Activated CD4-positive, CD25-positive, alpha-beta regulatory T cell (primary cell): ENCODE measurements at regions not wholly inside any gene's neighbourhood (a gene's known extent, or its start where the extent isn't known, plus 50 kb on each side); places are given as distances from the start of the nearest gene placed in this dataset.

Experiments
- DNase-seq, 4 experiments: peaks; one replicate each; lab custom pipeline; 2025; lab: John Stamatoyannopoulos, UW

DNA sequence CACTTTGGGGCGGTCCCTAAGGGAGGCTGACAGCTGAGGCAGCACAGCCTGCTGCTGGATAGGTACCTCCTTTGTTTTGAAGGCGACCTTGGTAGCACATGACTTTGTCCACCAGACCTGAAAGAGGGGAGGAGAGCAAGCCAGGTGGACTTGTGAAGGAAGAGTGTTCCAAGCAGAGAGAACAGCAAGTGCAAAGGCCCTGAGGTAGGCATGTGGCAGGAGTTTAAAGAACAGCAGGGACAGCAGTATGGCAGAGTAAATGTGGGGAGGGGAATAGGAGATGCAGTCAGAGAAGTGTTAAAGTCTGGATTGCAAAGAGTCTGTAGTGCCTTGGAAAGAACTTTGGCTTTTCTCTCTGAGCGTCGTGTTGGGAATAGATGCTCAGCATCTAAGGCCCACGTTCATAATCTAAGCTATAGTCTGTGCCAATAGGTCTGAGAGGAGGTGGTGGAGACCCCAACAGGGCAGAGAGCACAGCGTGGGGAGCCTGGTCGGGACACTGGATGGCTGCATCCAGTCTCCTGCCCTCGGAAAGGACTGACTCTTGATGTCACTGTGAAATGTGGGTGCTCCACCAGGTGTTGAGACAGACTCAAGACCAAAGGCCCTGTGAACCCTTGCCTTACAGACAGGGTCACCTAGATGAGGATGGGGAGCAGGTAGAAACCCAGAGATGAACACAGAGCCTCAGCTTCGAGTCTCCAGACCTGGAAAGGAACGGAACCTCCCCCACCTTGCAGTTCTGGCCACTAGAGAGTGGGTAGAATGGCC, 242.1 kb upstream of the PWP1 start:
- DNase-seq, result no peak

DNA sequence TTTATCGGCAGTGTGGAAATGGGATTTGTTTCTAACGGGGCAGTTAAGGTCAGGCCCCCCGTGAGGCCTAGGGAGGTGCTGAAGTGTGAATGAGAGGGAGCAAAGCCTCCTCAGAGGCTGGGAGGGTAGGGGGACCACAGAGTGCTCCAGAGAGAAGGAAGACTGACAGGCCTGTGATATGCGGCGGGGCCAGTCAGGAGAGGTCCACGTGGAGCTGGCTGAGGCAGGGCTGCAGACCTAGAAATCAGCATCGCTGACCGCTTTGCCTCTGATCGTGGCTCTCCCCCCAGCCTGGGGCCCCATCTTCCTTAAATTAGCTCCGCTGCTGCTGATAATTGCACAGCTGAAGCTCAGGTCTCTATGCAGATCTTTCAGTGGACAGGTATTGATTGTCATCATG, 240.8 kb upstream of the PWP1 start:
- no peak for DNase-seq

DNA sequence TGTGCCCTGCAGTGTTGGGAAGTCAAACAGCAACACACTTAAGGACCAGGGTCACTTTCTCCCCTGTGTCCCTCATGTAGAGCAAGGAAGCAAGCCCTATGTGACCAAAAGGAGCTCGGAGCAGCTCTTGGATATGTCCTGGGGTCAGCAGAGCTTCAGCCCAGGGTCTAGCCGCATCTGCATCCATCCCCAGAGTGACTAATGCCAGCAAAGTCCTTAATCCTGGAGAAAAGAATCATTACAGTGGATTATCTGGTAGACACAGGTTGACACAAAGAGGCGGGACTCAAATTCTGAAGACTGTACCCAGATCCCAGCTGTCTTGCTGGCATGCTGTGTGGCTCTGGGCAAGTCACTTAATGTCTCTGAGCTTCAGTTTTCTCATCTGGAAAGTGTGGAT, 239.1 kb upstream of the PWP1 start:
- no peak for DNase-seq

DNA sequence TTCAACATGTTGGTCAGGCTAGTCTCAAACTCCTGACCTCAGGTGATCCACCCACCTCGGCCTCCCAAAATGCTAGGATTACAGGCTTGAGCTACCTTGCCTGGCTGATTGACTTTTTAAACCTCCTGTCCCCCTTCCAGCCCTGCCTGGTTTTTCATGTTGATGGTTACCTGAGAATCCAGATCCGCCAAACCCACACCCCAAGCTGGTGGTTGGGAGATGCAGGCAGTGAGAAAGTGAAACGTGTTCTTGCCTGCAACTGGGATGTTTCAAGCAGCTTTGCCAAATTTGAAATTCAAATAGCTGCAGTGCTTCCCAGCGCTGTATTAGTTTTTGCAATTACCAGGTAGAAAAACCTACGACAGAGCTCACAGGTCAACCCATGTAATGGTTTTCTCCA, 238.3 kb upstream of the PWP1 start:
- DNase-seq, result no peak

DNA sequence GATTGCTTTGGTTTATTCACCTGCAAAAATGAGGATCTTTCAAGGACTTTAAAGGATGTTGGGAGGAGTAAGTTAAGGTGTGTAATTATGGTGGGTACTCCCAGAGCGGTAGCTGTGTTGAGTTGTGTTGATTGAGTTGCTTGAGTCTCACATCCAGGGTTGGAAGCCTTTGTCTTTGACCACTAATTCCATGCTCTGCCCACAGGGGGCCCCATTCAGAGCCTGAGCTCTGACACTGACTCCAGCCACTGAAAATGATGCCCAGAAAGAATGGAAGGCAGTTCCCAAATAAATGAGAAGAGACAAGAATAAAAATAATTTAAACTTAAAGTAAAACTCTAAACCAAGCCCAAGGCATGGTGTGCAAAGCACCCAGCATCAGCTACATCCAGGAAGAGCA, 237.4 kb upstream of the PWP1 start:
- no peak for DNase-seq

DNA sequence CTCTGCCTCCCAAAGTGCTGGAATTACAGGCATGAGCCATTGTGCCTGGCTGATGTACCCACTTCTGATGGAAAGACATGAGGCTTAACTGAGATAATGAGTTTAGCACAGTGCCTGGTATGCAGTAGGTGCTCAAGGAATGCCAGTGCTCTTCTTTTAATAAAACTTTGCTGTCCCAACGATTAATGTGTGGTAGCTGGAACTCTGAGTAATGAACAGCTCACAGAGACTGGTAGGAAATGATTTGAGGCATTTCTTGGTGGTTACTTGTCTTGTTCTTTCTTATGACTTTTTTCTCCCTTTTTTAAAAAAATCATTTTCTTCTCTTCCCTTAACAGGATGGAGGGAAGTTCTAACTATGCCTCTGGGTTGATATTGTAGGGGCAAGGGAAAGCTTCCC, 235.7 kb upstream of the PWP1 start:
- no peak for DNase-seq

DNA sequence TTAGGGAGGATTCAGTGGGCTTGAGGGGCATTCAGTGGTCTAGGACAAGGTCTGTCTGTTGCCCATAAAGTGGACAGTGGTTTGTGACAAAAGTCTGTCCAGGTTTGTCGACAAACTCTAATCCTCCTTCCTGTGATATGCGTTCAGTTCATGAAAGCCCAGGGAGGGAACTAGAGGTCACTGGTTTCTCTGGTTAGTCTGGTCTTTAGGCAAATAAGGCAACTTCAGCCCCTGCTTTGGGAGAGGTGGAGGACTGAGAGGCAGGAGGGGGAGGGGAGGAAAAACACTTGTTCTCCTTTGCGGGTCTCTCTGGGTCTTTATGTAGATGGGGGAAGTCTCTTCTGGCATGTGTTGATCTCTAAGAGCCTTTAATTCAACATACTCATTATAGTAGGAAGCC, 235.1 kb upstream of the PWP1 start:
- DNase-seq, result no peak

DNA sequence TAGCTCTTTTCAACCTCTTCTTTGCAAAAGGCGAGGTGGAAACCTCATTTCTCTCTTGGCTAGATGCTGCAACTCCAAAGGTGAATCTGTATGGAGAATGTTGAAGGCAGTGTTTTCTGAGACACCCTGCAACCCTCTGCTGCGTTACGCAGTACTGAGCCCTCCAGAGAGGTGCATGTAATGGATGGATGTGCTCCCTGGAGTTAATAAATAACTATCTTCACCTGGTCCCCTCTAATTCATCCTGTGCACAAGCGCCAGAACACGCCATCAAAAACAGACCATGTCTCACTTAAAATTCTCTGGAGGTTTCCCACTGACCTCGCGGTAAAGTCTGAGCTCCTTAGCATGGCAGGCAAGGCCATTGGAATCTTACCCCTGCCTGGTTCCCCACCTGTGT, 234.4 kb upstream of the PWP1 start:
- DNase-seq, result no peak

DNA sequence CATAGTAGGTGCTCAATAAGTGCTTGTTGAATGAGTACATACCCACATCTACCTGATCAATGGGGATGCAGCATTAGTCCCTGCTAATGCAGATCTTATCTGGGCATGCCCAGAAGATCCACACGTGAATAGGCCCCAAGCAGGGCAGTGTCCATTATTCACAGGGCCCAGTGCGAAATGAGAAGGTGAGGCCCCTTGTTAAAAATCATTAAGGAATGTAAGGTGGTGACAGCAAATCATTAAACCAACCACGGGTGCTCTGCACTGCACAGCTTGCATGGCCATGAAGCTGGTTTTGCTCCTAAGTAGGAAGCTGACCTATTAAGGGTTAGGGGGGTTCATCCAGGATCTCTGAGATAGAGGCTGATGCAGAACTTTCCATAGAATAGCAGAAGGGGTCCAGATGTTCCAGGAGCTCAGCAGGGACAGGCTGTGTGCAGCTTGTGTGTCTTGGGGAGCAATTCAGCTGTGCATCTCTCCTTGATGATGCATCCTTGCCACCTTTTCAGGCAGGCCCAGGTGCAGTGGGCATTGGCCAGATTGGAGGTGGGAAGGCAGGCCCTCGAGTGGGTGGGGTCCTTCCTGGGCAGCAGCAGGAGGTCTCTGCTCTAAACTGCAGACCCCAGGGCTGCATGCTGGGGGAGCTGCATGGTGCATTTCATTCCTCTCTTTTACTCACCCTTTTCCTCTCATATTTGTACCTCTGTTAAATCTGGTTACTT, 231.3 kb upstream of the PWP1 start:
- no peak for DNase-seq

DNA sequence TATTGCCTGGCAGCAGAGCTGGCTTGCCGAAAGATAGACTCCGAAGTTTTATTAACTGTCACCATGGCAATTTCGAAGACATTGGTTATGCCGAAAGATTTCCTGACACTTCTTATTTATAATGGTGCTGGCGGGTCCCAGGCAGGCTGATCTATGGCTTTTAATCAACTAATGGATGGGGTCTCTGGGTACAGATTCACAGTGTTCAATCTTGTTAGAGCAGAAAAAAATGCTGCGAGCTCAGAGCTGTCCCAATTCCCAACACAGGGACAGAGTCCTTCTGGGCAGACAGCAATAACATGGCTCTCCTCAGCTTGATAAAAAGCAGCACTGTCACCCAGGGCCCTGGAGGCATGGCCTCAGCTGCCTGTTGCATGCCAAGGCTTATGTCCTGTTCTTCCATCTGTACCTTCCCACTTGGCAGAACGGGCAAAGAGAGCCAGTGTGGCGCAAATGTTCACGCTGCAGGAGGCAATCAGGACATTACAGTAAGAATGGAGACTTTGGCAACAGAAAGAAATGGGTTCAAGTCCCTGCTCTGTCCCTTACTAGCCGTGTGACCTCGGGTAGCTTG, 228.2 kb upstream of the PWP1 start:
- DNase-seq, result no peak

DNA sequence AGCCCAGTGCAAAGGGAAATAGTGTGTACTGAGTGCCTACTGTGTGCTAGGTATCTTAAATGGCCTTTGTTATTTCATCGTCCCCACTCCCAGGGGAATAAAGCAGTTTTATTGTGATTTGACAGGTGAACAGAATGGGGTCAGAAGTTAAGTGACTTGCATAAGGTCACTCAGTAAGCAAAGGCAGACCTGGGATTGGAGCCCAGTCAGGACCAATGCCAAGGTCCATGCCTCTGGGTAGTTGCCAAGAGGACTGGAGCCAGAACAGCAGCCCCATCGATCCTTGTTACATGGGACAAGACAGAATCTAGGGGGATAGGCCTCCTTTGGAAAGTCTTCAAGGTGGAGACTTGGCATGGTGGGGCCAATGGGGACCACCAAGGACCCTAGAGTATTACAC, 227.4 kb upstream of the PWP1 start:
- no peak for DNase-seq

DNA sequence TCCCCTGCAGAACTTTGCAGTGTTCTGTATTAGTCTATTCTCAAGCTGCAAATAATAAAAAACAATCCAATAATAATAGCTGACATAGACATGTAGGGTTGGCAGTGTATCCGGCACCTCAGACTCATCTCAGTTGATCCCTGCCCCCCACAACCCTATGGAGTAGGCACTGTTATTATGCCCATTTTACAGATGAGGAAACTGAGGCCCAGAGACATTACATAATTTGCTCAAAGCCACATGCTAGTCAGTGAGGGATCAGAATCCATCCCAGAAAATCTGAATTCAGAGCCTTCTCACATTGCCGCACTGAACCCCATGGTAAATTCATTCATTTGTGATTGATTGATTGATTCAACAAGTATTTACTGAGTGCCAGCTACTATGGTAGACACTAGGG, 226.6 kb upstream of the PWP1 start:
- DNase-seq, result no peak

DNA sequence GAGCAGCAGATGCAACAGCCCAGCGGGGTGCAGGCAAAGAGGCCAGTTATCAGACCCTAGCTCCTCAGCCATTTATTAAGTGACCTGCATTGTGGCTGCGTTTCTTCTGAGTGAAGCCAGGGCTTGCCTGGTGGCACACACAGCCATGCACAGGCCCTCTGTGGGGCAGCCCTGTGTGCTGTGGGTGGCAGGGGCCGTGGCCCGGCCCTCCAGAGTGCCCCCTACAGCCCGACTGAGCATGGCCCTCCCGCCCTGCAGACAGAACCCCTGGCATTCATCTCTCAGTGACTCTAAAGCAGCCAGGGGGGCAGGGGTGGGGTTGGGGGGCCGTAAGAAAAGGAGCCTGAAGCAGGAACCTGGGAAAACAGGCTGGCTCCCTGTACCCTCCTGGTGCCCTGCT, 226.0 kb upstream of the PWP1 start:
- DNase-seq, result no peak

DNA sequence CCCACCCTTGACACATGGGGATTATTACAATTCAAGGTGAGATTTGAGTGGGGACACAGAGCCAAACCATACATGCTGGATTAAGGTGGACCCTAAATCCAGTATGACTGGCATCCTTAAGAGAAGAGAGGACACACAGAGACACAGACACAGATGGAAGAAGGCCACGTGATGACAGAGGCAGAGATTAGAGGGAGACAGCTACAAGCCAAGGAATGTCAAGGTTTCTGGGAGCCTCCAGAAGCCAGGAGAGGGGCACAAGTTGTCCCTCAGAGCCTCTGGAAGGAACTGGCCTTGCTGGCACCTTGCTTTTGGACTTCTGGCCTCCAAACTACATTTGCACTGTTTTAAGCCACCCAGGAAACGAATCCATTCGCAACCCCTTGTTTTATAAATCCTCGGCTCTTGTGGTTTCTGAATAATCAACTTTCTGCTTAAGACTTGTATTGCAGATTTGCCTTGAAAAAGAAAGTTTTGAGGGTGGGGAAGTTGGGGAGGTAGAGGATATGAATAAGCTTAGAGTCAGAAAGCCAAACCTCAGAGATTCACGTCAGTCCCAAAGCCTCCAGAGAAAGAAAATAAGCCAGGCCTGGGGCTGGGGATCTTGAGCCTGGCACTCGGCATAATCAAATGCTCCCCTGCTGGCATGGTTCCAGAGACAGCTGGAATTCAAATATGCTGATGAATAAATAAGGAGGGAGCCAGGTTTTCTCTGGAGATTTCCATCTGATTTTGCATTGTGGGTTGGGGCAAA, 224.2 kb upstream of the PWP1 start:
- DNase-seq, result no peak

DNA sequence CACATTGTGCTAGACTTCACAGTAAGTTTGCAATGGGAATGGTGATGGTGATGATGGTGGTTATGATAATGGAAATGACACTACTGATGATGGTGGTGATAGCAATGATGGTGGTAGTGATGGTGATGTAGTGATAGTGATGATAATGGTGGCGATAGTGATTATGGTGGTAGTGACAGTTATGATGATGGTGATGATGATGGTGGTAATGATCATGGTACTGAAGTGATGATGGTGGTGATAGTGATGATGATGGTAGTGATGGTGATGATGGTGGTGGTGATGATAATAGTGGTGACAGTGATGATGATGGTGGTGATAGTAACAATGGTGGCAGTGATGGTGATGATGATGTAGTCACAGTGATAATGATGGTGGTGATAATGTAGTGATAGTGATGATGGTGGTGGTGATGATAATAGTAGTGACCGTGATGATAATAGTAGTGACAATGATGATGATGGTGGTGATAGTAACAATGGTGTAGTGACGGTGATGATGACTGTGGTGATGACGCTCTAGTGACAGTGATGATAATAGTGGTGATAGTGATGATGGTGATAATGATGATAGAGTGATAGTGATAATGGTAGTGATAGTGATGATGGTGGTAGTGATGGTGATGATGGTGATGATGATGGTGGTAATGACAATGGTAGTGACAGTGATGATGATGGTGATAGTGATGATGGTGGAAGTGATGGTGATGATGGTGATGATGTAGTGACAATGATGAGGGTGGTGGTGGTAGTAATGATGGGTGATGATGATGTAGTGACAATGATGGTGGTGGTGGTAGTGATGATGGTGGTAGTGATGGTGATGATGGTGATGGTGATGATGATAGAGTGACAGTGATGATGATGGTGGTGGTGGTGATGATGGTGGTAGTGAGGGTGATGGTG, 222.9 kb upstream of the PWP1 start:
- no peak for DNase-seq

DNA sequence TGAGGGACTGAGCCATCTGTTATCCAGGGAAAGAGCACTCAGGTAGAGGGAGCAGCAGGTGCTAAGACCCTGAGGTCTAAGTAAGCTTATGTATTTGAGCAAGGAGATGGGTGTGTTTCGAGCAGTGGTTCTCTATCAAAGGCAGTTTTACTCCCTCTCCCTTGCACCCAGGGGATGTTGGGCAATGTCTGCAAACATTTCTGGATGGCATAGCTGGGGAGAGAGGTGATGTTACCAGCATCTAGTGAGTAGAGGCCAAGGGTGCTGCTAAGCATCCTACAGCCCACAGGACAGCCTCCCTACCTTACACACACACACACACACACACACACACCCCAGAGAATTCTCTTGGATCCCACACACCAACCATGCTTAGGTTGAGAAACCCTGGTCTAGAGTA, 221.0 kb upstream of the PWP1 start:
- no peak for DNase-seq

DNA sequence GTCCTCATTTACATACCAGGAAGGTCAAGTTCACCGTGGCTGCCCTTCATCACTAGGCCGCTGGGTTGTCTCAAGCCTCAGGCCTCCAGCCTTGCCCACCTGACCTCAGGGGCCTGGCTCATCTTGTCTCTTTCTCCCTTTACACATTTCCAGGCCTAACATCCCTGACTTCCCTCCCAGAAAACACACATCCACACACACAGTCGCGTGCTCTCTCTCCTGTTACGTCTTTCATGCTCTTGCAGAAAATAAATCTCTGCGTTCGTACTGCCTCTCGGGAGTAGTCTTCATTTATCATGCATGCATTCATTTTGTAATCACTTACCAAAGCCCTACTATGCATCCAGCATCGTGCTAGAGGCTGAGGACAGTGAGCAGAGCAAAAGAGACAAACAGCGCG, 220.0 kb upstream of the PWP1 start:
- DNase-seq, result no peak

DNA sequence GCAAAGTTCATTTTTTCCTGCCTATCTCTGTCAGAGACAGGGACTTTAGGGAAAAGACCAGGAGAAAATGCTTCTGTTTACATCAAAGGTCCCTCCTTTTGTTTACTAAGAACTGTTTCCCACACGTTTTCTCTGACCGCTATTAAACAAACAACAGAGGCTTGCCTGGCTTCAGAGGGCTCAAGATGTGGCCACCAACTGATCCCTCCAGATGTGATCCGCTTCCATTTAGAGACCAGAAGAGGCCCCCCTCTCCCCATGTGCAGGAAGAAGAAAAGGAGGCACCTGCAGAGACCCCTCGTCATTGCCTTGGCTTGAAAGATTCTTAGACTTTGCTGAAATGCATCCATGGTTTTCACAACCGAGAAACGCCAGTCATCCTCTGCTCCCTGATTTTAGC, 217.9 kb upstream of the PWP1 start:
- DNase-seq, result no peak

DNA sequence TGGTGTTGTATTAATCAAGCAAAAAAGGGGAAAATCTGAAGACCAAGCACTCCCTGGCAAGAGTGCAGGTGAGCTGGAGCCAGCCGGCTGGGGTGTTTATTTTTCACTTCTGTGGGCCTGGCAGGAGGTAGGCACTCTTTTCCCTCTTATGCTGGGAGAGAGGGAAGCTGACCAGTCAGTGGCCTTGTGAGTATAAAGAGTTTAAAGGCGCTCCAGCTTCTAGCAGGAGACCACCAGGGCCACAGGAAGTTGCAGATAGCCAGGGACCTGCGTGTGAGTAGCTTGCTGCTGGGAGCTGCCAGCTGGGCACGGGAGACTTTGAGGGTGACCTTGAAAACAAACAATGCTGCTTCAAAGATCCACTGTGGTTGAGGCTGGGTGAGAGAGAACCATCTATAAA, 217.4 kb upstream of the PWP1 start:
- no peak for DNase-seq

DNA sequence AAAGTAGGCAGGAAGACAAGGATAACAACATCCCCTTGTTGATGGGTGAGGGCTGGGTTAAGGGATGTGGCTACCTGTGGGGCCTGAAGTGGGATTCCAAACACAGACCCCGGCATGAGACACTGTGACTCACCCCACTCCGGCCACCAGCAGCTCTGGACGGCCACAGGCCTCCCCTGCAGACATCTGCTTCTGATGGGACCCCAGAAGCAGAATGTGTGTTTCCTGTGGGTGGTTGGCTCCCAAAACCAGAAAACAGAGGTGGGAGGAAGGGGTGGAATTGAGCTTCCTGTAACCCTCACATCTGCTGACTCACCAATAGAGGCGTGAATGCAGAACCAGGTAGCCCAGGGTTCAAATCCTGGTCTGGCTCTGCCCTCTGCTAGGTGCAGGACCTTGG, 216.6 kb upstream of the PWP1 start:
- no peak for DNase-seq

DNA sequence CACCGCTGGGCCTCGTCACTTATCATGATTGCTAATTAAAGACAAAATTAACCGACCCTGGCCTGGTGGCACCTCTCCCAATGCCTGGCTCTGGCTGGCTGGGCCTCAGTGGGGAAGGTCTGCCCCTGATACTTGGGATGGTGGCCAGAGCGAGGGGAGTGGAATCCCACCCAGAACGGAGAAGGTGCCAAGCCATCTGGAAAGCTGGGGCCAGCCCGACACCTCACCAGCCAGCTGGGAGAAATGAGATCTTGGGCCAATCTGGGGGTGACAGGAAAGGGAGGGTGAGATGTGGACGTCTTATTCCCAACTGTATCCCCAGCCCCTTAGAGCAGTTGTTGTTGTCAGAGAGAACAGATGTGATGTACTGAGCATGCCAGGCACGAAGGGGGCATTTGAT, 215.0 kb upstream of the PWP1 start:
- no peak for DNase-seq

DNA sequence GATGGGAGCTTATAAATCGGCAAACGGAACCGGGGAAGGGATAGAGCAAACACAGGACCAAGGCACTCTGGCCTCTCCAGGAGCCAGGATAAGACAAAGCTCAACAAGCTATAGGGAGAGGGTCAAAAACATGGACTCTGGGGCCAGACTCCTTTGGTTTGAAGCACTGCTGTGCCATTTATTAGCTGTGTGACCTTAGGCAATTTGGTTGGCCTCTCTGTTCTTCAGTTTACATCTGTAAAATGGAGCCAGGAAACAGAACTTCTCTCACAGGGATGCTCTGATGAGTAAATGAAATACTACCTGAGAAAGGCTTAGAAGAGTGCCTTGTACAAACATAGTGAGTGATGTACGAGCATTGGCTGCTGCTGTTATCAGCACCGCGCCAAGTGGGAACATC, 213.3 kb upstream of the PWP1 start:
- DNase-seq, result no peak
